HEK293 (cell line): ENCODE measurements at regions not wholly inside any gene's neighbourhood (a gene's known extent, or its start where the extent isn't known, plus 50 kb on each side); places are given as distances from the start of the nearest gene placed in this dataset.

Experiments used
- CTCF ChIA-PET: fragments of 350-600 bp; formaldehyde crosslinking; extraction: SDS; loops from one replicate; lab custom pipeline; 2021; ENCODE audit warnings: antibody characterized with exemption; lab: Yijun Ruan, JAX
- POLR2A ChIA-PET: fragments of 300-600 bp; formaldehyde crosslinking; extraction: SDS; loops from one replicate; lab custom pipeline; 2020; ENCODE audit warnings: antibody characterized with exemption, inconsistent platforms; lab: Yijun Ruan, JAX
- H3K27ac ChIP-seq: fragments of 200-500 bp; sonication (Bioruptor generic); 2 replicates; pipeline ENCODE4 v1.5.1; 2014; ENCODE audit warnings: low read depth, low read length, control low read depth, inconsistent platforms; ENCODE audit errors: extremely low read depth
- H3K36me3 ChIP-seq, 2 experiments: fragments of 200-500 bp in 1 of 2; sonication (Bioruptor generic) in 1 of 2; 1 replicate in 1 of 2; 2 replicates in 1 of 2; pipeline ENCODE4 v1.5.1; 2014 to 2017; ENCODE audit warnings: inconsistent platforms in 2 of 2, low read length in 2 of 2; ENCODE audit not compliant: control insufficient read depth in 2 of 2, insufficient read depth in 1 of 2
- H3K4me1 ChIP-seq: fragments of 200-500 bp; sonication (Bioruptor generic); 2 replicates; pipeline ENCODE4 v1.5.1; 2014; ENCODE audit warnings: mild to moderate bottlenecking, low read length, inconsistent platforms; ENCODE audit not compliant: control insufficient read depth, insufficient read depth
- H3K4me3 ChIP-seq: 2 replicates; pipeline ENCODE4 v1.5.1; 2011; ENCODE audit warnings: low read depth, mild to moderate bottlenecking, control low read depth, low read length, moderate library complexity
- H3K9me3 ChIP-seq: fragments of 200-500 bp; sonication (Bioruptor generic); 2 replicates; pipeline ENCODE4 v1.5.1; 2014; ENCODE audit warnings: low read depth, low read length, inconsistent platforms; ENCODE audit not compliant: control insufficient read depth, insufficient read depth
- GLI4 ChIP-seq: fragments of 450-650 bp; formaldehyde crosslinking; IDR thresholded peaks from 2 replicates; pipeline ENCODE4 v1.5.1; 2016; ENCODE audit warnings: missing biosample characterization, missing genetic modification characterization
- HOXA7 ChIP-seq: sonication (generic); formaldehyde crosslinking; IDR thresholded peaks from 2 replicates; pipeline ENCODE4 v1.8.1; 2022; ENCODE audit warnings: missing genetic modification reagents, borderline replicate concordance
- PRDM1 ChIP-seq: fragments of 450-650 bp; formaldehyde crosslinking; IDR thresholded peaks from 2 replicates; pipeline ENCODE4; 2016; ENCODE audit warnings: missing biosample characterization, missing genetic modification characterization
- SP3 ChIP-seq: fragments of 450-650 bp; formaldehyde crosslinking; IDR thresholded peaks from 2 replicates; pipeline ENCODE4 v1.5.1; 2016; ENCODE audit warnings: missing biosample characterization, missing genetic modification characterization
- SP7 ChIP-seq: fragments of 450-650 bp; formaldehyde crosslinking; IDR thresholded peaks from 2 replicates; pipeline ENCODE4 v1.5.1; 2016; ENCODE audit warnings: missing biosample characterization, missing genetic modification characterization
- ZBTB17 ChIP-seq: fragments of 450-650 bp; formaldehyde crosslinking; IDR thresholded peaks from 2 replicates; pipeline ENCODE4 v1.5.1; 2016; ENCODE audit warnings: missing biosample characterization, missing genetic modification characterization
- ZFP3 ChIP-seq: fragments of 450-650 bp; formaldehyde crosslinking; IDR thresholded peaks from 2 replicates; pipeline ENCODE4 v1.5.1; 2016; ENCODE audit warnings: low read depth, missing biosample characterization, missing genetic modification characterization
- ZNF112 ChIP-seq: fragments of 450-650 bp; formaldehyde crosslinking; IDR thresholded peaks from 2 replicates; pipeline ENCODE4 v1.5.0; 2017; ENCODE audit warnings: missing biosample characterization, missing genetic modification characterization
- ZNF140 ChIP-seq: fragments of 450-650 bp; formaldehyde crosslinking; IDR thresholded peaks from 2 replicates; pipeline ENCODE4 v1.5.1; 2016; ENCODE audit warnings: missing biosample characterization, missing genetic modification characterization
- ZNF16 ChIP-seq: fragments of 450-650 bp; formaldehyde crosslinking; IDR thresholded peaks from 2 replicates; pipeline ENCODE4 v1.5.1; 2016; ENCODE audit warnings: low read depth, missing biosample characterization, missing genetic modification characterization
- ZNF214 ChIP-seq: fragments of 450-650 bp; formaldehyde crosslinking; IDR thresholded peaks from 2 replicates; pipeline ENCODE4 v1.5.1; 2017; ENCODE audit warnings: missing biosample characterization, mild to moderate bottlenecking, missing genetic modification characterization, borderline replicate concordance
- ZNF335 ChIP-seq: fragments of 450-650 bp; formaldehyde crosslinking; conservative IDR thresholded peaks from 2 replicates; pipeline ENCODE4 v1.5.1; 2016; ENCODE audit warnings: missing biosample characterization, missing genetic modification characterization
- ZNF350 ChIP-seq: fragments of 450-650 bp; formaldehyde crosslinking; IDR thresholded peaks from 2 replicates; pipeline ENCODE4 v1.5.0; 2017; ENCODE audit warnings: missing biosample characterization, mild to moderate bottlenecking, missing genetic modification characterization
- ZNF433 ChIP-seq: fragments of 450-650 bp; formaldehyde crosslinking; IDR thresholded peaks from 2 replicates; pipeline ENCODE4 v1.5.1; 2016; ENCODE audit warnings: missing biosample characterization, missing genetic modification characterization, low read depth
- ZNF449 ChIP-seq: fragments of 450-650 bp; formaldehyde crosslinking; IDR thresholded peaks from 2 replicates; pipeline ENCODE4 v1.5.1; 2017; ENCODE audit warnings: missing biosample characterization, mild to moderate bottlenecking, missing genetic modification characterization, moderate library complexity
- ZNF529 ChIP-seq: fragments of 450-650 bp; formaldehyde crosslinking; IDR thresholded peaks from 2 replicates; pipeline ENCODE4 v1.5.1; 2017; ENCODE audit warnings: missing genetic modification characterization, missing biosample characterization; ENCODE audit not compliant: insufficient replicate concordance
- ZNF555 ChIP-seq: fragments of 450-650 bp; formaldehyde crosslinking; conservative IDR thresholded peaks from 2 replicates; pipeline ENCODE4 v1.5.1; 2017; ENCODE audit warnings: missing biosample characterization, mild to moderate bottlenecking, missing genetic modification characterization, inconsistent platforms
- ZNF670 ChIP-seq: fragments of 450-650 bp; formaldehyde crosslinking; IDR thresholded peaks from 2 replicates; pipeline ENCODE4 v1.5.1; 2016; ENCODE audit warnings: missing biosample characterization, missing genetic modification characterization, low read depth
- ZNF701 ChIP-seq: fragments of 450-650 bp; formaldehyde crosslinking; IDR thresholded peaks from 2 replicates; pipeline ENCODE4 v1.5.1; 2016; ENCODE audit warnings: missing biosample characterization, missing genetic modification characterization
- ZNF768 ChIP-seq: fragments of 450-650 bp; formaldehyde crosslinking; IDR thresholded peaks from 2 replicates; pipeline ENCODE4 v1.5.1; 2018; ENCODE audit warnings: missing biosample characterization, mild to moderate bottlenecking, missing genetic modification characterization
- ZNF776 ChIP-seq: fragments of 450-650 bp; formaldehyde crosslinking; IDR thresholded peaks from 2 replicates; pipeline ENCODE4 v1.5.0; 2017; ENCODE audit warnings: missing biosample characterization, missing genetic modification characterization, borderline replicate concordance
- ZSCAN30 ChIP-seq: fragments of 450-650 bp; IDR thresholded peaks from 2 replicates; pipeline ENCODE4 v1.5.1; 2018; ENCODE audit warnings: missing biosample characterization, mild to moderate bottlenecking, missing genetic modification characterization, moderate library complexity
- TF ChIP-seq, protein P1 (sequence below): fragments of 450-650 bp; formaldehyde crosslinking; IDR thresholded peaks from 2 replicates; pipeline ENCODE4 v1.5.1; 2017; ENCODE audit warnings: missing biosample characterization, missing genetic modification characterization

GRCh38 chr3:72112435-72112834 lies 327.5 kb upstream of the PROK2 start:
- H3K4me3 ChIP-seq, result no peak overlapping the region
- POLR2A ChIA-PET, result no interaction called here
- CTCF ChIA-PET, result interaction anchor here (0.6 kb wide), 1 partner anchor 31 kb away, joined by 5 read pairs; no protein-coding TSS in a partner anchor
- H3K4me1 ChIP-seq, result no peaks in the 10 kb centered on the region
- H3K9me3 ChIP-seq, result no peaks in the 10 kb centered on the region
- H3K36me3 ChIP-seq, result no peaks in the 10 kb centered on the region
- H3K27ac ChIP-seq, result no peak overlapping the region
- TF ChIP-seq ZNF433 (tag by site-specific recombination) (no peak), ZNF768 (peak; percentile 90)

- Histone ChIP-seq H3K4me3 (no peak overlapping the region), H3K4me1 (no peaks in the 10 kb centered on the region), H3K9me3 (no peaks in the 10 kb centered on the region), H3K27ac (no peak overlapping the region), H3K36me3 (no peaks in the 10 kb centered on the region)
- ChIA-PET POLR2A (no interaction called here), CTCF (no interaction called here)
- TF ChIP-seq ZNF140 (tag by site-specific recombination), result no peak
- peak; percentile 53; the same call in 1 of the 2 replicates for TF ChIP-seq SP7
- TF ChIP-seq ZNF335, result 0 out of 2 replicates have a peak, but pooled peaks have one; percentile 38
- TF ChIP-seq ZBTB17 (tag by site-specific recombination), result peak; percentile 64
These were observed 326.6 kb upstream of the PROK2 start for GRCh38 chr3:72111265-72112205.

DNA sequence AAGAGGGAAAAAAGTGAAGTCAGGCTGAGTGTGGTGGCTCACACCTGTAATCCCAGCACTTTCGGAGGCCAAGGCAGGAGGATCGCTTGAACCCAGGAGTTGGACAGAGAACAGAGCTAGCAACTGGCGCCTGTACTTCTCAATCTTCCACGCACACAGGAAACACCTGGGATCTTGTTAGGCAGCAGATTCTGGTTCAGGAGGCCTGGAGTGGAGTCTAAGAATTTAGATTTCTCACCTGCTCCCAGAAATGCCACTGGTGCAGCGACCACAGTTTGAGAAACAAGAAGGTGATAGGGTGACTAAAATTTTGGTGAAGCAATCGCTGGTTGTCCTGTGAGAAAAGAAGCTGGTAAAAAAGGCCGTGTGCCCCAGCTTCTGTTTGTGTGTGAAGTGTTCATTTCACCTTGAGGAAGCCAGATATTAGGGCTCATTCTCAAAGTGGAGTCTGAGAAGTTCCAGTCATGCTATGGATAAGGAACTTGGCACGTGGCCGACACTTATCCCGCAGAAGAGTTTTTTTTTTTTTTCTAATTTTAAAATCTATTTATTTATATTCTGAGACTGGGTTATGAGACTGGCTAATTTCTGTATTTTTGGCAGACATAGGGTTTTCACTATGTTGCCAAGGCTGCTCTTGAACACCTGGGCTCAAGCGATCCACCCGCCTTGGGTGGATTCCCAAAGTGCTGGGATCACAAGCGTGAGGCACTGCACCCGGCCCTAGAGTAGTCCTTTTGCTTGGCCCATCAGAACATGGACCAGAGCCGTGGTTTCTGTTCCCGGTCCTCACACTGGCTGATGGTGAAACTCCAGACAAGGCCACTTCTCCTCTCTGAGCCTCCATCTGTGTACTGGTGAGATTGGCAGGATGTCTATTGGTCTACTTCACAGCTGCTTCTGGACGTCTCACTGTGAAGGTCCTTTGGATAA lies 324.6 kb upstream of the PROK2 start:
- TF ChIP-seq ZNF112 (no peak), ZNF529 (tag by site-specific recombination) (no peak), ZNF776 (tag by site-specific recombination) (no peak), ZNF16 (tag by site-specific recombination) (no peak), ZNF449 (tag by site-specific recombination) (no peak), GLI4 (tag by site-specific recombination) (no peak), ZNF701 (tag by site-specific recombination) (no peak), HOXA7 (no peak), SP3 (tag by site-specific recombination) (no peak), PRDM1 (tag by site-specific recombination) (no peak), ZSCAN30 (tag by site-specific recombination) (no peak), ZFP3 (no peak), ZNF214 (no peak), ZNF555 (tag by site-specific recombination) (no peak), ZNF670 (no peak), ZNF350 (tag by site-specific recombination) (no peak)
- TF ChIP-seq, protein P1, sequence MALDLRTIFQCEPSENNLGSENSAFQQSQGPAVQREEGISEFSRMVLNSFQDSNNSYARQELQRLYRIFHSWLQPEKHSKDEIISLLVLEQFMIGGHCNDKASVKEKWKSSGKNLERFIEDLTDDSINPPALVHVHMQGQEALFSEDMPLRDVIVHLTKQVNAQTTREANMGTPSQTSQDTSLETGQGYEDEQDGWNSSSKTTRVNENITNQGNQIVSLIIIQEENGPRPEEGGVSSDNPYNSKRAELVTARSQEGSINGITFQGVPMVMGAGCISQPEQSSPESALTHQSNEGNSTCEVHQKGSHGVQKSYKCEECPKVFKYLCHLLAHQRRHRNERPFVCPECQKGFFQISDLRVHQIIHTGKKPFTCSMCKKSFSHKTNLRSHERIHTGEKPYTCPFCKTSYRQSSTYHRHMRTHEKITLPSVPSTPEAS (tag by site-specific recombination), result no peak
- ChIA-PET POLR2A (no interaction called here), CTCF (no interaction called here)
- no peaks in the 10 kb centered on the region for H3K4me1 ChIP-seq
- H3K9me3 ChIP-seq, result no peaks in the 10 kb centered on the region
- no peak overlapping the region for H3K27ac ChIP-seq
- H3K4me3 ChIP-seq, result no peak overlapping the region
- no peaks in the 10 kb centered on the region for H3K36me3 ChIP-seq
